Globus pallidus (tissue), 1 donor: ENCODE measurements at regions not wholly inside any gene's neighbourhood (a gene's known extent, or its start where the extent isn't known, plus 50 kb on each side); places are given as distances from the start of the nearest gene placed in this dataset.
A peak's percentile ranks its signal among the peaks of the same experiment; 100 is the strongest.
"Not testable (repeated sequence)": the region's sequence is repeated elsewhere in the genome, so short reads cannot be mapped to it uniquely, and the experiment has no call there.

ENCODE experiments used
- DNase-seq: peaks from one replicate; pipeline ENCODE4 v3.0.0-alpha.2; 2015; ENCODE audit warnings: low spot score

DNA sequence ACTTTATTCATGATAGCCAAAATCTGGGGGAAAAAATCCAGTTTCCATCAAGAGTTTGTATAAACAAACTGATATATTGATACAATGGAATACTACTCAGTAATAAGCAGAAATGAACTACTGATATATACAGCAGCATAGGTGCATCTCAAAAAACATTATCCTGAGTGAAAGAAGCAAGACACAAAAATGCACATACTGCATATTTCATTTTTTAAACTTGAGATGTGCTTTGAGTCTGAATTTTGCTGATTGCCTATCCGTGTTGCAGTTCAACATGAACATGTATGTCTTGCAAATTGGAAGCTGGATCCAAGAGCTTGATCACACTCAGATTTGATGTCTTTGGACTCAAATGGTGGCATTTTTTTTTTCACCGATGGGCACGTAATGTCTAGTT is 132.4 kb downstream of the TSEN15 start:
- no peak for DNase-seq

DNA sequence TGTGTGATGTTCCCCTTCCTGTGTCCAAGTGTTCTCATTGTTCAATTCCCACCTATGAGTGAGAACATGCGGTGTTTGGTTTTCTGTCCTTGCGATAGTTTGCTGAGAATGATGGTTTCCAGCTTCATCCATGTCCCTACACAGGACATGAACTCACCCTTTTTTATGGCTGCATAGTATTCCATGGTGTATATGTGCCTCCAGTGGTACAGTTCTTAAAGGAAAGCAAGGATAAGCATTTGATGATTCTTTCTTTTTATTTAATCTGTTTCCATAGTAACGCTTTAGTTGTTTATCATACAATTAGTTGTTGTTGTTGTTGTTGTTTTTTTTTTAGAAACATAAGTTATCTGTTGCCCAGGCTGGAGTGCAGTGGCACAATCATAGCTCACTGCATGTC is 133.1 kb downstream of the TSEN15 start:
- DNase-seq = not testable (repeated sequence)

DNA sequence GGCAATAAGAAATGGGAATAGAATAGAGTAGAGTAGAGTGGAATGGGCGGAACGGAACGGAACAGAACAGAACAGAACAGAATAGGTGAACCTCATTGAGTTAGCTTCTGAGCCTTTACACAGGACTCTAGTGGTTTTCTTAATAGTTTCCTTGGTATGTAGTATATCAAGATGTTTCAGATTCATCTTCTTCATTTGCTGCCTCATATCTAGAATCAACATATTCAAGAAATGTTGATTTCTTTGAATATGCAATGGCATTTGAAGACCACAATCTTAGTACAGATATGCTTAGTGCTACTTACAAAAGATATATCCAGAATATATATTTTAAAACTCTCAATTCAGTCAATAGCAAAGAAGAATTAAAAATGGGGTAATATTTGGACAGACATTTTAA is 133.8 kb downstream of the TSEN15 start:
- no peak for DNase-seq

DNA sequence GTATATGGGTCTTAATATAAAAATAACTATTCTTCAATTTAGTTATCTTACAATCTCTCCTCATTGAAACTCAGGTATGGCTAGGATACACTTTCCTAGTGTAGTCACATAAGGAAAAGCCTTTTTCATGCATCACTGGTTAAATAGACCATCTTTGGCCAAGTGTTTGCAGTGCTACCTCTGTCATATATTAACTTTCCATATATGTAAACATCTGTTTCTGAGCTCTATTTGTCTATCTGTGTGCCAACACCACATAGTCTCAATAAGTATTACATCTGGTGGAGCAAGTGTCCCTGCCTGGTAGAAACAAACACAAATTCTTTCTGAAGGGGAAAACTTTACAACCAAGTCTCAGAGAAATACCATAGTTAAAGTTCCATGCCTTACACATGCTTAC is 134.6 kb downstream of the TSEN15 start:
- DNase-seq = no peak

DNA sequence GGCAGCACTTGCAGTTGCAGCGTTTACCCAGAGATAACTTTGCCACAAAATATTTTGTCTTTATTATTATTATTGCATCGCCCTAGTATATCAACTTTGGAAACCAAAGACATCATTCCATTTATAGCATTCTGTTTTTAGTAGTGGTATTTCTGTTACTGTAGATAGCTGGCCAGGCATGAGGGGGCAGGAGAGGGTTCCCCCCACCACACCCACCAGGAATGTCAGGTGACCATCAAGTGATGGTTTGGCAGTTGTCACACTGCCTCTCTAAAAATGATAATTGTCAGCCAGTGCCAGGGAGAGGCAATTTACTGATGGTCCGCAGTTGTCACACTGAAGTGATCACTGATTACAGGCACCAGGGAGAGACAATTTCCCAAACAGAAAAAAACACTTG is 135.6 kb downstream of the TSEN15 start:
- DNase-seq = no peak

DNA sequence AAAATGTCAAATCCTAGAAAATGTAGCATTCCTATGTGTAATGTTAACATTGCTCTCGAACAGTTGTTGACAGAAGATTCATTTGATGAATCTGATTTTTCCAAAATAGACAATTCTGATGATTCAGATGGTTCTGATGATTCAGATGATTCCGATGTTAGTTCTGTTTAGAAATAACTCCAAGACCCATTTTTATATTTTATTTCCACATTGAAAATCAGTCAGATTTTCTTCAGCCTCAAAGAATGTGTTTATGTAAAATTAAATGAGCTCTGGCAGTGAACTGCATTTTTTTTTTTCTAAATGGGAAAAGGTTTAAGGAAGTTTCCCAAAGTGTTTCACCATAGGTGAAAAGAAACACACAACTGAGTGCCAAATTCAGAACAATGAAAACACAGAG is 136.5 kb downstream of the TSEN15 start:
- no peak for DNase-seq

DNA sequence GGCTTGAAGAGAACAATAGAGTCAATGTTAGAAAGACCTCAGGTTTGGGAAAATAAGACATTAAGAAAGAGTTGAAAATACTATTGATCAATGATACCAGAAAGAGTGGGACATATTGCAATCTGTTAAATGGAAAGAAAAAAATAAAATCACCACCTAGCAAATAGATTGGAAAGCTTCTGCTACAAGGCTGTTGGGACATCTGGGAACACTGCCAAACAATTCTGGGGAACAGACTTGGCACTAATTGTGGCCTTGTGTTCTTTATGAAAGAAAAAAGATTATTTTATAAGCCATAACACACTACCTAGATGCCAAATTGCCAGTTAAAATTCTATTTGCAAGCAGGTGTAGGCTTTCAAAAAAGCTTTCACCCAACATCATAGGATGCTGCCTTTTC is 137.8 kb downstream of the TSEN15 start:
- DNase-seq = no peak

DNA sequence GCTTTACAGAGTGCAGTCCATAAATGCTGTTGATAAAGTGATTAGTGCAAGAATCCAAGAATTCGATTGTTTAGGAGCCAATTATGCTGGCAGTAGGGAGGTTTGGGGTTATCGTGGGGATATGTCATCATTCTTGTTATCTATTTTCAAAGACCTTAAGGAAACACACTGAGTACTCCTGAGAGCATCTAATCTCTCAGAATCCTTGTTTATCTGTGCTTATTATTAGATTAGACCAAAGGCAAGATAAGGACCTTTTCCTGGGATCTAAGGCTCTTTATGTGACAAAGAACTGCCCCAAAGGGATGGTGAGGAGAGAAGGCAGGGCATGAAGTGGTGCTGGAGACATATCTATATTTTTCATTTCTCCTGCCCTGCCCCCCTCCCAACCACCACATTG is 139.1 kb downstream of the TSEN15 start:
- no peak for DNase-seq

DNA sequence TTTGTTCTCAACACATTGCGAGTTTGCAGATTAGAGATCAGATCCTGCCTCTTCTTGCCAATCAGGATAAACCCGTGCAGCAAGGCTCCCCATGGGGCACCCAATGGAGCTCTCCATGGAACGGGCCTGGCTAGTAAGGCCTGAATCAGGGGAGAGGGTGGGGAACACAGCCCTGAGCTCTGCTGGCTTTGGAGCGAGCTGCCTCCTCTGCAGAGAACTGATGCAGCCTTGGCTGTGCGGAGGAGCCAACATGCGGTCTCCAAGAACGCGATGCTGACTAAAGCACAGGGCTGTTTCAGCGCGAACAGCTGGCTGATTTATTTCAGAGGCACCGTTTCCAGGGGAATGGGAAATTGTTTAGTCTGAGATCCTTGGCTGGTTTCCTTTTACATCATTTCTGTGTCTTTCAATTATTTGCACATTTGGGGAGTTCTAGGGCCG is 139.7 kb downstream of the TSEN15 start:
- DNase-seq = peak; percentile 7

DNA sequence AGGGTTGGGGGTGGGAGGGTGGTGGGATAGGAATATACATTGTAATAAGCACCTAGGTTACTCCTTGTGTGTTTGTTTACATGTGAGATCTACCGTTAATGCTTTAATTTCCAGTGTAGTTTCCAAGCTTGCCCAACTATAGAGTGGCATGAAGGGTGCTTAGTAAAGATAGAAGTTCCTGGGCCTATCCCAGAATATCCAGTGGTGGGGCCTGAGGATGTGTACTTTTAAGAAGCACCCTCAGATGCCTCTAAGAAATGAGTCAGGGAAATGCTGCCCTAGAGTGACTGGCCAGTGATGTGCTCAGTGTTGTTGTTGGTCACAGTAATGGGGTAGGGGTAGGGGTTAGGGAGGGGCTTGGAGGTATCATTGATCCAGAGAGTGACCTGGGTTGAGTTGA is 141.3 kb downstream of the TSEN15 start:
- DNase-seq = no peak

DNA sequence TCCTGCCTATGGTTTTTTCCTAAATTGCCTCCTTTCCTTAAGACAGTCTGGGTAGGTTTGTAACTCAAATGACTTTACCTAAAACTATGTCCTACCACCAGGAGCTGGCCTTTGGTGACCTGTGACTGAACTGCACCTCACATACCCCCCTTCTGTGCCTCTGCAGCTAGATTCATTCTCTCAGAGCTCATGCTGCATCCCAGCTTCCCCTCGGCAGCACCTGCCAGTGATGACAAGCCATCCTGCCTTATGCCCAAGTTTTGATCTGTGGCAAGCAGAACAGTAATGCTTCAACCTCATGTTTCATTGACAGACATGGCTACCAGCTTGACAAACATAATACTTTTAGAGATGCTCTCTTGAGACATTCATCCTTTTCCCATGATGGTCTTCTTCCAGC is 141.9 kb downstream of the TSEN15 start:
- DNase-seq = no peak

DNA sequence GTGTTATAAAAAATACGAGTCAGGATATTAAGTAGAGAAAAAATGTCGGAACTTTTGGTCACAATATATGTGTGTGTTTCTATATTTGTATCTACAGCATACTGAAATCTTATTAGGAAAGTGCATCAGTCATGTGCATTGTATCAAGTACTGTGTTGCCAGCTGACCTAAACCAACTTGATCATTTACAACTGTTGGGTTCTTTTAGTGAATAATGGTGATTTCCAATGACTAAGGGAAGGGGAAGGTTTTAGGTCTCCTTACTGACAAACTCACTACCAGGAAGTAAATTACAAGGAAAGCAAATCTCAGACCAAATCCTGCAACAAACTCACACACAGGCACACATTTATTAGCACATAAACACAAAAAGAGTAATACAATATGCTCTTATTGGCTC is 142.7 kb downstream of the TSEN15 start:
- DNase-seq = no peak

DNA sequence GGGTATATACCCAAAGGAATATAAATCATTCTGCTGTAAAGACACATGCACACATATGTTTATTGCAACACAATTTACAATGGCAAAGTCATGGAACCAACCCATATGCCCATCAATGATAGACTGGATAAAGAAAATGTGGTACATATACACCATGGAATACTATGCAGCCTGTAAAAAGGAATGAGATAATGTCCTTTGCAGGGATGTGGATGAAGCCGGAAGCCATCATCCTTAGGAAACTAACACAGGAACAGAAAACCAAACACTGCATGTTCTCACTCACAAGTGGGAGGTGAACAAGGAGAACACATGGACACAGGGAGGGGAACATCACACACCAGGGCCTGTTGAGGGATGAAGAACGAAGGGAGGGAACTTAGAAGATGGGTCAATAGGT is 144.2 kb downstream of the TSEN15 start:
- not testable (repeated sequence) for DNase-seq

DNA sequence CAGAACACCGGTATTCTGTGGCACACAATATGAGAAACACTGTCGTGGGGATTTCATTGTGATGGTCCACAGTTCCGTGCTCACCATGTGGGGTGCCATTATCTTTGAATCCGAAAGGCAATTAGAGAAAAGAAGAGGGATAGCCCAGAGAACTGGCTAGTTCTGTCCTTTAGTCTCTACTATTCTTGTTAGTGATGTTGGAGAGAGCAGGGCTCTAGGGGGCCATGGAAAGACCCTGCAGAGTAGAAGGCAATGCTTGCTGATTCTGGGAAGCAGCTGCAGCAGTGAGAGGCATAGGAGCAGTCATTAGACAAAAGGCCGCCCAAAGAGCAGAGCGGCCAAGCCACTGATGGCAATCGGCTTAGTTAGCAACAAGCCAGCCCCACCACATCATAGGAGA is 146.3 kb downstream of the TSEN15 start:
- DNase-seq = no peak

DNA sequence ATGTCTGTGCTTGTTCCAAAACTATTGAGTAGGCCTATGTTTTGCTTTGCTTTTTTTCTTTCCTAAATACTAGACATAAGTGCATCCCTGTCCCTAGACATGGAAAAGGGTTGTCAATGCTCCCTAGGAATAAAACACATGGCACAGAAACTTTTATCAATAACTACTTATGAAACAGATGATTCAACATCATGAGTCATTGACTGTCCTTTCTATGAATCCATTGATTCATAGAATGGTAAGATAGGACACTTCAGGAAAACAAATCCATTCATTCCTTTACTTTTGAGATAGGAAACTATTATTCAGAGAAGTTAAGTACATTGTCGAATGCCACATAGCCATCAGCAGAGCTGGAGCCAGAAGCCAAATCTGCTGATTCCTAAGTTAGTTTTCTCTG is 147.5 kb downstream of the TSEN15 start:
- DNase-seq = no peak

DNA sequence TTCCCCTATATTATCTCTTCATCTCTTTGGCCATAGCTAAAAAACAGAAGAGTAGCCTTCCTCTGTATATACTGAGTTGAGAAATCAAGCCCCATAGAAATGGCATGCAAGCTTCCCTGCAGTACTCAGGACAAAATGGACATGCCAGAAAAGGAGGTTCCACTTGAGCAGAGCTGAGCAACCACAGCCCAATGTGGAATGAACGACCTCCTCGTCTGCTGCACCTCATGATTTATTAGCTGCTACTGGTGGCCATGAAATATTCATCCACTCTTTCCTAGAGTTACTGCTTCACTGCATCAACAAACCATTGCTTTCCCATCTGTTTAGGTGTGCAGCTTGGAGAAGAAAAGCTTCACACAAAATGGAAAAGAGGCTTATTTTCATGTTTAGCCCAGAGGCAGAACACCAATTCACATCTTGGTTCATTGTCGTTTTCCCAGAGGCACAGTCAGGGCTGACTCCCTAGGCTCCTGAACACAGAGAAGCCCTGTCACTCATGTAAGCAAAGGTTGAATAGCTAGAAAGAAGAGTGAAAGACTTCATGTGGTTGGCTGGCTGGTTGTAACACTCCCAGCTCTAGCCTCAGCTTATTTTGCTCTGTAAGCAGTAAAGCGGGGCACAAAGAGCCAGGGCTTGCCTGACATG is 148.0 kb downstream of the TSEN15 start:
- DNase-seq = no peak

DNA sequence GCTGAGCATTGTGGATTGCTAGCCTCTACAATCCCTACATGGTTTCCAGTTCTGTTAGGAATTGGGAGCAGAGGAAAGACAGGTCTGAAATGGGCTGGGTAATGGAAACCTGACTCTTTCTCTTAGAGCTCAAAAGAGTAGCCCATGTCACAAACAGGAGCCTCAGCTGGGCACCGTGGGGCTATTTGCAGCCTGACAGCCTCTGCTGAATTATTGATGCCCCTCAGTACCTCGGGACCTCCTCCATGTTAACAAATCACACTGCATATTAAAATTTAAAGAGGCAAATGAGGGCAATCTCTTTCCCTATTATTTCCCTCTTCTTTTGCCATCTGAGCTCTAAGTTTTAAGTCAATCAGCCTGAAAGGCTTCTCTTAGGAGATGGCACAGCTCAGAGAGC is 157.1 kb downstream of the TSEN15 start:
- DNase-seq = no peak

DNA sequence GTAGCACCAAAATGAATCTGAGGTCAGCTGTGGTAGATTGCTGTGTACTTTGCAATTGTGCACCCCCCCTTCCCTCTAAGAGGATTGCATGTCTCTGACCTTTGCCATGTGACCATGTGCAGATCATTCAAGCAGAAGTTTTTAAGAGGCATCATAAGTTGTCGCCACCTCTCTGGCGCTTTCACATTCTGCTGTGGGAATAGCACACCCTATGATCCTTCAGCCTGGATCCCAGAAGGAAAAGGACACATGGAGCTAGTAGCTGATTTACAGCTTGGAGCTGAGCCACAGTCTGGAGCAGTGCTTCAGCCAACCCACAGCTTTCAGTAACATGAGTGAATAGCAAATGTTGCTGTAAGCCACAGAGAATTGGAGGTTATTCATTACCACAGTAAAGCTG is 158.5 kb downstream of the TSEN15 start:
- no peak for DNase-seq

DNA sequence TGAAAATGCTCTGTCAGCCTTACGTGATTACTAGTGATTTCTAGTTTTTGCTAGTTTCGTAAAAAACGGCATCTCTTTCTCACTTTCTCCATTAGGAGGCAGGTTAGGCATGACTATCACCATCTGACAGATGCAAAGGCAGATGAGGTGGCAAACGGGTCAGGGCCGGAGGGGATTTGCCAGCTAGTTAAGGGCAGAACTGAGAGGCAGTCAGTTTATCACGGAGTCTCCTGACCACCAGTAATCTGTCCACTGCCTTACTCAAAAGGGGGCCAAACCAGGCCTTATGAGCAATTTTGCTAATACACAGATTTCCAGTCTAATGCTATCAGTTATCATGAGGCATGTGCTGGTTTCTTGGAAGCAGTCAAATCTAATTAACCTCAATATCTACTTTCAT is 159.3 kb downstream of the TSEN15 start:
- DNase-seq = no peak

DNA sequence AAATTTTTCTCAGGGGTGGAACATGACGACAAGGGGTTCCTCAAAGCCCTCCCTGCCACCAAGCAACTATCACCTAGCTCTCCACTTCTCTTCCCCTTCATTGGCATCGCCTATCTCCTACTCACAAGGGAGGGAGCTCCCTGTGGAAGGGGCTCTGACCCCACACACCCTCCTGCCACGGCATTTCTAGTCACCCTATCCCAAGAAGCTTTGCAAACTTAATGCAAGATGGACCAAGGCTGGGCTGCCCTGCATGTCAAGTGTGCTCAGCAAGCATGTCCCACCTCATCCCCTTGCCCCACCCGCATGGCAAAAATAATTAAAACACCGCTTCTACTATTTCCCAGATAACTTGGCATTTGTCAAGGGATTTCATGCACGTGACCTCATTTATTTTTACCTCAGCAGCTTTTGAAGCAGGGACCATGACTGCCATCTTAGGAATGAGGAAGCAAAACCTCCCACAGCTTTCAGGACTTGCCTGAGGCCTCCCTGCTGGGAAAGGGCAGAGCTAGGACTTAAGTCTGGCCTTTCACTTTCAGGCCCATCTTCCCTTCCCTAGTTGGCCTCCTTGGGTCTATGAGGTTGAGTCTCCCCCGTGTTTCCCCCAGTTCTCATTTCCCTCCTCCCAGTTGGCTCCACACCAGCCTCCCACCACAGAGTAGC is 161.3 kb downstream of the TSEN15 start:
- no peak for DNase-seq

DNA sequence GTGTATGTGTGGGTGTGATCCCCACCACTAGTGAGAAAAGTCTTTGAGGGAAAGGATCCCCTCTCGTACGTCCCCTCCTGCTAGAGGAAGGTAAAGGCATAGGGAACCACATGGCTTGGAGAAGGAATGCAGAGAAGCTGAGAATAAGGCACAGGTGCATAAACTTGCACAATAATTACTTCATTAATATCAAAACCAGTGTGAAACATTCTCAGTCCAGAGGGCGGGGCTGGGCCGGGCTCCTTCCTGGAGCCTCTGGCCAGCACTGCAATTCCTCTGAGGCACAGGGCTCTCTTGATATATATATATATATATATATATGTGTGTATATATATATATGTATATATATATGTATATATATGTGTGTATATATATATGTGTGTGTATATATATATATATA is 162.6 kb downstream of the TSEN15 start:
- no peak for DNase-seq

DNA sequence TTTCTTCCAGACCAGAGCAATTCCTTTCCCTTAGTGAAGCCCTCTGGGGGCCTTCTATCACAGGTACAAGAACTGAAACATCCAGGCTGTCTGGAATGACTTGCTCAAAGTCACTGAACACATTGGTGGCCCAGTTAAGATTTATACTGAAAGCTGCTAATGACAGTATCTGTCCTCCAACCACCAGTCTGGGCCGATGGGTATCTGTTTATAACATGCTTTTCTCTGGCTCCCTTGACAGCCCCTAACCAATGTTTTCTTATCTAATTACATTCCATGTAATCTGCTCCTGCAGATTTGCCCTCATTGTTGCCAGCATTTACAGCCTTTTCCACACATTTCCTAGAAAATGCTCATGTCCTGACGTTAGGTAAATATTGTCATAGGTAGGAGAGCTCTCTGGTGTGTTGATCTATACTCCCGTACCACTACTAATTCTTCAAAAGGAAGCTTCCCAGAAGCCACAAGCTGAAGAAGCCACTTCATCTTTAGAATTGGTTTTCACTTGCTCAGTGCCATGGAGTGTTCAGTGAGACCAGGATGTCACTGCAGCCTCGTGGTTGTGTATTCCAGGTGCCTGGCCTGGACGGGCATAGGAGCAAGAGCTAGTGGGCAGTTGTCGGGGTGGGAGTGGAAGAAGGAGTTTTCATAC is 163.9 kb downstream of the TSEN15 start:
- DNase-seq = no peak

DNA sequence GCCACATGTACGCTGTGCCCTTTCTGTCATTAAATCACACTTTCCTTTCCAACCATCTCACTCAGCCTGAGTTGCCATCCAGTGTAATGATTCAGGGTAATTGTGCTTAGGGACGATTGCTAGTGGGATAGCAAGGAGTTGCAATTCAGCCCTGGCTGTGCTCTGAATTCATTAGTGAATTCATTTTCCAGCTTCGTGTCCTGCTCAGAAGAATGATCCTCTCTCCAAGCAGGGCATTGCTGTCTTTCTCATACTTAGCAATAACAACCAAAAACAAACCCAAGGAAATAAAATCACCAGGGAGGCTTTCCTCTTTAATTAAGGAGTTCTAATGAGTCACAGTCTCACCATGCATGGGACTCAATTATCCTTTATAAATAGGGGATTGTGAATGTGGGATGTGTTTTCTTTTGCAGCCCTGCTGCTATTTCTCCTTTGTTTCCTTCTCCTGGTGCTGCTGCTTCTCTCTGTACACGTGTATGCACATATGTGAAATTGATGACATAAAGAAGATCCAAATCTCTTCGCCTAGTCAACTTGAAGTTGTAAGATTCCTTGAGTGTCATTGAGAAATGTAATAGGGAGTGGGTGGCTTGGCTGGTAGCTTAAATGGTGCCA is 167.0 kb downstream of the TSEN15 start:
- DNase-seq = no peak
